NCI-H82 treated with DMSO at 0.1 percent for 48 hours (cell line): ENCODE measurements at regions not wholly inside any gene's neighbourhood (a gene's known extent, or its start where the extent isn't known, plus 50 kb on each side); places are given as distances from the start of the nearest gene placed in this dataset.
"Not testable (repeated sequence)": the region's sequence is repeated elsewhere in the genome, so short reads cannot be mapped to it uniquely, and the experiment has no call there.

ENCODE experiments used
- DNase-seq: peaks from one replicate; lab custom pipeline; 2025; ENCODE audit not compliant: unreplicated experiment; lab: John Stamatoyannopoulos, UW

- not testable (repeated sequence) for DNase-seq
Observed at GRCh38 chr7:3159926-3160325, 116.3 kb upstream of the CARD11 start.

- DNase-seq, result no peak
Observed at GRCh38 chr7:3162289-3162688, 118.6 kb upstream of the CARD11 start.

DNA sequence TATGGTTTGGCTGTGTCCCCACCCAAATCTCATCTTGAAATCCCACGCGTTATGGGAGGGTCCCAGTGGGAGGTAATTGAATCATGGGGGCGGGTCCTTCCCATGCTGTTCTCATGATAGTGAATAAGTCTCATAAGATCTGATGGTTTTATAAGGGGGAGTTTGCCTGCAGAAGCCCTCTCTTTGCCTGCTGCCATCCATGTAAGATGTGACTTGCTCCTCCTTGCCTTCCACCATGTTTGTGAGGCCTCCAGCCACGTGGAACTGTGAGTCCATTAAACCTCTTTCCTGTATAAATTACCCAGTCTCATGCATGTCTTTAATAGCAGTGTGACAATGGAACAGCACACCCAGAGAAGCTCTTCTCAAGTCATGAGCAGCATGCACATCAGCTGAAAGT, 119.1 kb upstream of the CARD11 start:
- not testable (repeated sequence) for DNase-seq

DNA sequence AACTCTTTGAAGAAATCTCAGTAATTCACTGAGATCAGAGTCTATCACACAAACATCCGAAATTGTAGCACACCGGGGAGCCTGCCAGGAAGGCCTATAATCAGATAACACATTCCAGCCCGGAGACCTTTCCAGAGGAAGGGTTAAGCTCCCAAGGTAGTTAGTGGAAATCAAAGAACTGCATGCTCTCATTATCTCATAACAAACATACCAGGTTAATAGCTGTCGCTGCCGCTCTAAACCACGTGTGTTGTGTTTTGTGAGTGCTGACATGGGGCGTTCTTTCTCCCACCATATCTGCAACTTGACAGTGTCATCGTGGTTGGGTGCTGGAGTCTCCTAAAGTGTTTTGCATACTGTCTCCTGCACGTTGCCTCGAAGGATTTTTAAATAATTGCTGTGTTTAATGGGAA, 120.7 kb upstream of the CARD11 start:
- no peak for DNase-seq

DNA sequence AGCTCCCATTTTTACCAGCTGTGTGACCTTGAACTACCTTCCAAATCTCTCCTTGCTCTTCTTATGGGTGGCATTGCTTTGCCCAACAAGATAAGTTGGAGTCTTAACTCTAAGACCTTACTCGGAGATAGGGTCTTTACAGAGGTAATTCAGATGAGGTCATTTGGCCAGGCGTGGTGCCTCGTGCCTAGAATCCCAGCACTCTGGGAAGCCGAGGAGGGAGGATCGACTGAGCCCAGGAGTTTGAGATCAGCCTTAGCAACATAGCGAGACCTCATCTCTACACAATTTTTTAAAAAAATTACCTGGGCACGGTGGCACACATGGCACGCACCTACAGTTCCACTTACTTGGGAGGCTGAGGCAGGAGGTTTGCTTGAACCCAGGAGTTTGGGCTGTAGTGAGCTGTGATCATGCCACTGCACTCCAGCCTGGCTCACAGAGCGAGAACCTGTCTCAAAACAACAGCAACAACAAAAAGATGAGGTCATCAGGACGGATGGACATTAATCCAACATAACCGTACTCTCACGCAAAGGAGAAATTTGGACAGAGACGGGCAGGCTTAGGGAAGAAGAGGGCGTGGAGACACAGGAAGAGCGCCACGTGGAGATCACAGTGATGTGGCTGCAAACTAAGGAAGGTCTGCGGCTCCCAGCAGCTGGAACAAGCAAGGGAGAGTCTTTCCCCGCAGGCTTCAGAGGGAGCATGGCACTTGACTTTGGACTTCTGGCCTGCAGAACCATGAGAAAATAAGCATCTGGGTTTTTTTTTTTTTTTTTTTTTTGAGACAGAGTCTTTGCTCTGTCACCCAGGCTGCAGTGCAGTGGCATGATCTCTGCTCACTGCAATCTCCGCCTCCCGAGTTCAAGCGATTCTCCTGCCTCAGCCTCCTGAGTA, 122.3 kb upstream of the CARD11 start:
- DNase-seq, result no peak

GRCh38 chr7:3167551-3167950, 123.9 kb upstream of the CARD11 start:
- no peak for DNase-seq

- no peak for DNase-seq
Observed at GRCh38 chr7:3168370-3168769, 124.7 kb upstream of the CARD11 start.

DNA sequence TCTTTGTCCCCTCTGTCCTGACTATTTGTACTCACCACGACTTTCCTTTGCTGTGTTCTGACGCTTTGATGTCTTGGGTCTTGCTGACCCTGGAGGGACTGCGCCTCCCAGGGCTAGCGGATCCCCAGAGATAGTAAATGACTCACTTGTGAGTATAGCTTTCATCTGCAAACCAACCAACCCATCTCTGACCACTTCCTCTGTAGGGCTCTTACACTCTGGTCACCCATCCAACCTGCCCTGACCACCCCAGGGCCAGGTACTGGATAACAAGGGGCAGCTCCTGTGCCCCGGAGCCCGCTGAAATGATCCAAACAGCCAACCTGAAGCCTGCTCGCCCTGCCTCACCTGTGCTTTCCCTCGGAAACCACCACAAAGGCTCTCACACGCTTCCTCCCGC, 125.2 kb upstream of the CARD11 start:
- DNase-seq, result no peak

DNA sequence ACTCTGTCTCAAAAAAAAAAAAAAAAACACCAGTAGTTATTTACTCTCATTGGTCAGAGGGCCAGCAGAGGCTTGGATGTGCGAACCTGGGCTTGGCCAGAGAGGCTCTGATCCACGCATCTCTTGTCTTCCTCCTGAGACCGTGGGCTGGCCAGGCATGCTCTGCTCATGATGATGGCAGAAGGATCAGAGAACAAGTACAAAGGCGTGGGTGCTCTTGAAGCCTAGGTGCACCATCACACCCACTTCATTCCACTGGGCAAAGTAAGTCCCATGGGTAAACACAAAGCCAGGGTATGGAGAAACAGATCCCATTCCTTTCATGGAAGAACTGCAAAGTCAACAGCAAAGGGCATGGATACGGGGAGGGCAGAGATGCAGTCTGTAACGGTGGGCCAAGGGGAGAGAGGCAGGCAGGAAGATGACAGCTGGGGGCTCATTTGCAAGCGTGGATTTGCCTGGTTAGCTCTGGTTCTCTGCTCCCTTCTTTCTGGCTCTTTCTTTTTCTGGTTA, 128.2 kb upstream of the SDK1 start:
- no peak for DNase-seq

DNA sequence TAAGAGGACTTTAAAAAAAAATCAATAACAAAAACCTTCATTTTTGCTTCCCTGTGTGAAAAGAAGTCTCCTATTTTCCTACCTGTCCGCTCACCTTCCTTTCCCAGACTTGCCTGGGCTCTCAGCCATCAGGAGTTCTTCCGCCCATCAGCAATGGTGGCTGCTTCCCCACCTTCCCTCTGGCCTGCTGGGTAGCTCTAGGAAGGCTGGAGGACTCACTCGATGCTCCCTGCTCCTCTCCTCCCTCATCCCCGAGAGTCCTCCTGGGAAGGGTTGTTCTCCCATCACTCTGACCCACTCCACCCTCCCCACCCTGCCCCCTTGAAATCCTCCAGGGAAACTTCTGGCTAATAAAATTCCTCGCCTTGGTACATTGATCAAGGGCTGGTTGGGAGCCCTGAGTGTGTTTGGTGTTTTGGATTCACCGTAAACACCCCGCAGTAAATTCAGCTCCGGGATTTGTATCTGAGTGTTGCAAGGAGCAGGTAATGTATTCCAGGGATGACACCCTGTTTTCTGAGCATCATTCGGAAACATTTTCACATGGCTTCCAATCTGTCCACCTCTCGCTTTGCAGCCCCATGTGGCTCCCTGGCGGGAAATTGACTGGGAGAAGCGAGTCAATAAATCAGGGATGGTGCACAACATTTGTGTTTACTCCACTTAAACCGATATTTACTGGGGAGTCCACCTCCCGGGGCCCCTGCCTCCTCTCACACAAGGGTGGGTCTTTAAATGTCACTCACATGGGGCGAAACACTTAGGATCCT, 126.4 kb upstream of the SDK1 start:
- DNase-seq, result no peak

DNA sequence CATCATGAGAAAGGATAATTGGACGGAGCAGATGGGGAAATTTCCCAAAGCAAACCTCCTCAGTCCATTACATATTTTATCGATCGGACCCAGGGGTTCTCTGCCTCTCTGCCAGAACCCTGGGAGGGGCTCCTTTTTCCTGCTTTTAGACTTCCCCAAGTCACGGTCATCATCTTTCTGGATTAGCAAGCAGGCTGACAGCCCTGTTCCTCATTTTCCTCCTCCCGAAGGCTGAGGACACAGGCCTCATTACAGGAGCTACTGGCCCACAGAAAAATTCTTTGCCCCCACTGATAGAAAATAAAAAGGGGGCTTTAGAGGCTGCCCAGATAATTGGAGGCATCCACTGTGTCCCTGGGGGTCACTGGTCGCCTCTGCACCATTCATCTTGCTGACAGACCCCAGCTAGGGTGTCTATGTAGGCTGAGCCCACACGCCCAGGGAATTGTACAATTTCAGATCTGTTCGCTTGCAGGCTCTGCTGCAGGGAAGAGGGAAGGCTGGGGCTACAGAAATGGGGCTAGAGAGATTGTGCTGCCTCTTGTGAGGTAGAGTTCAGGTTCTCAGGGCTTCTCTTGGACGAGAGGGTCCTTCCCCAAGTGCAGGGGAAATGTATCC, 125.7 kb upstream of the SDK1 start:
- no peak for DNase-seq

GRCh38 chr7:3176112-3177000, 124.7 kb upstream of the SDK1 start:
- DNase-seq, result no peak

DNA sequence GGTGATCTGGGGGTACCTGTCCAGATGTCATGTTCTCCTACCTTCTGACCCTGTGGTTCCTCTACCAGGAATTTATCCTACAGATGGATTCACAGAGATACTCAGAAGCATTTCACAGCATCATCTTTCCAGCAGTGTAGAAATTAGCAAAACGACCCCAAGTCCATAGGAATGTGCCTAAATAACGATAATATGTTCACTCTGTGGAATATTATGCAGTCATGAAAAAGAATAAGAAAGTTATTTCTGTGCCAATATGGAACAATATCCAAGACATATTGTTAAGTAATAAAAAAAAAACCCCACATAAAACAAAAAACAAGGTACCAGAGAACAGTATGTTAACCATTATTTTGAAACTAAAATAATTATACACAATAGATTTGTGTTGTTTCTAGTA, 123.8 kb upstream of the SDK1 start:
- DNase-seq, result no peak

DNA sequence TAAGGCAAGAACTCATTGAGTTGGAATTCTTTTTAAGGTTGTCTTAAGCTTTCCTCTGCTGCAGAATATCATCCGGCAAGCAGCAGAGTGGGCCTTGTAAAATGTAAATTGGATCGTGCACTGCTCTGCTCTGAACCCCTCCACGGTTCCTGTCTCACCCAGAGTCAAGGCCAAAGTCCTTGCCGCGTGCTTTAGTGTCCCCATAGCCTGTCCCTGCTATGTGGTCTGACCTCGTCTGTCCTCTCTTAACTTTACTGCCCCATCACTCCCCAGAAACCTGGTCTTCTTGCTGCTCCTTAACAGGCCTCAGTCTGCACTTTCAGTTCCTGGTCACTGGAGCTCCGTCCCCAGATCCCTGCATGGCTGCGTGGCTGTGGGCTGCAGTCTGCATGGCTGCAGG, 121.6 kb upstream of the SDK1 start:
- DNase-seq, result no peak

GRCh38 chr7:3180604-3181003, 120.4 kb upstream of the SDK1 start:
- DNase-seq, result no peak

GRCh38 chr7:3182055-3182454, 119.0 kb upstream of the SDK1 start:
- DNase-seq, result not testable (repeated sequence)

DNA sequence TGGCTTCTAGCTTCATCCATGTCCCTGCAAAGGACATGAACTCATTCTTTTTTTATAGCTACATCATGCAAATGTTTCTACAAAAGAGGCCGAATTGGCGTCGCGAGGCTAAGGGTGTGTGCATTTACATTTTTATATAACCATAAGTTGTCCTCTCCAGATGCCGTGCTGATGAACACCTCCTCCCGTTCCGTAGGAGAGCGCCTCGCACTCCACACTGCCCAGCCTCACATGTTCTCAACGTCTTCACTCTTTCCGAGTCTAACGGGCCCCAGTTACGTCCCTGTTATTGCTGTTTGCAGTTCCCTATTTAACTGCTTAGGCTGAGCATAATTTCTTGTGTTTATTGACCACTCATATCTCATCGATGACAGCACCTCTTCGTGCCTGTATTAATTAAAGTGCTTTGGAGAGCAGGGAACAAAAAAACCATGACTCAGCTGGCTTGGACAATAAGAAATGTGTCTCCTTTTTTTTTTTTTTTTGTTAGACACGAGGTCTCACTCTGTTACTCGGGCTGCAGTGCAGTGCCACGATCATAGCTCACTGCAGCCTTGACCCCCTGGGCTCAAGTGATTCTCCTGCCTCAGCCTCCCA, 113.5 kb upstream of the SDK1 start:
- DNase-seq, result no peak

DNA sequence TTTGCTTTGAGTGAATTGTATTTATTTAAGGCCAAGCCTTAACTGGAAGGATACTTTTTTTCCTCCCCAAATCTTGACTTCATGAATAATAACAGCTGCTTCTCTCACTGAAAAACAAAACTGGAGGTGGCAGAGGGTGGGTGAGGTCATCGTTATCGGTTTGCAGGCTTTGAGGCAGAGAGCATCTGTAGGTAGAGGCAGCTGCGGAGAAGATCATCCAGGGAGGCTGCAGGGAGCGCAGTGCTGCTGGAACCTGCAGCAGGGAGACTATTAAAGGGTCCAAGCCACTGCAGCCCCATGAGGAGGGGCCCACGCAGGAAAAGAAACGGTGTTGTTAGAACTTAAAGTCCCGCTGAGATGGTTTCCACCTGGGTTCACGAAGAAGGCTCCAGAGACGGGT, 112.1 kb upstream of the SDK1 start:
- DNase-seq, result no peak

GRCh38 chr7:3191548-3191947, 109.5 kb upstream of the SDK1 start:
- no peak for DNase-seq

GRCh38 chr7:3192669-3193068, 108.4 kb upstream of the SDK1 start:
- DNase-seq, result no peak
